Omental fat pad (tissue), 3 donors: ENCODE measurements at regions not wholly inside any gene's neighbourhood (a gene's known extent, or its start where the extent isn't known, plus 50 kb on each side); places are given as distances from the start of the nearest gene placed in this dataset.
"Not testable (repeated sequence)": the region's sequence is repeated elsewhere in the genome, so short reads cannot be mapped to it uniquely, and the experiment has no call there.

Experiments used
- ATAC-seq: fragments of 150-250 bp; one replicate; pipeline ENCODE4 v1.9.1; 2016; ENCODE audit warnings: mild to moderate bottlenecking, moderate library complexity; ENCODE audit not compliant: low FRiP score
- DNase-seq: peaks from one replicate; pipeline ENCODE4 v3.0.0-alpha.2; 2019; ENCODE audit warnings: low spot score
- TF ChIP-seq, protein P1 (sequence below), 3 donors: fragments of 450-650 bp; IDR thresholded peaks; one replicate each; pipeline ENCODE4 v1.5.1; 2016 to 2017; ENCODE audit warnings: antibody characterized with exemption in 3 of 3, mild to moderate bottlenecking in 3 of 3, moderate library complexity in 2 of 3

DNA sequence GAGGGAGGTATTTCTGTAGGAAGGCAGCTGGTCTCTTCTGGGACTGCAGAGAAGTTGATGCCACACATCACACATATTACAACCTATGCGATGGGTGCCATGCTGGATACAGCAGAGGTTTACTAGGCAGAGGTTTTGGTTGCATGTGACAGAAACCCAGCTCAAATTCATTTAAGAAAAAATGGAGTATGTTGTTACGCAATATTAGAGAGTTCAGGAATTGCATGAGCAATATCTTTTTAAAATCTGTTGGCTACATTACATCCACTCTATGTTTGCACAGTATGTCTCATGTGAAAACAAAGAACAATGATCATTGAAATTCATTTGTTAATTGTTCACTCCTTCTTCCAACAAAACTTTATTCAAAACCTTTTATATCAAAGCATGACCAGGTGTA lies 425.2 kb downstream of the RWDD3 start:
- DNase-seq (no peak), ATAC-seq (no peak)
- TF ChIP-seq, protein P1, sequence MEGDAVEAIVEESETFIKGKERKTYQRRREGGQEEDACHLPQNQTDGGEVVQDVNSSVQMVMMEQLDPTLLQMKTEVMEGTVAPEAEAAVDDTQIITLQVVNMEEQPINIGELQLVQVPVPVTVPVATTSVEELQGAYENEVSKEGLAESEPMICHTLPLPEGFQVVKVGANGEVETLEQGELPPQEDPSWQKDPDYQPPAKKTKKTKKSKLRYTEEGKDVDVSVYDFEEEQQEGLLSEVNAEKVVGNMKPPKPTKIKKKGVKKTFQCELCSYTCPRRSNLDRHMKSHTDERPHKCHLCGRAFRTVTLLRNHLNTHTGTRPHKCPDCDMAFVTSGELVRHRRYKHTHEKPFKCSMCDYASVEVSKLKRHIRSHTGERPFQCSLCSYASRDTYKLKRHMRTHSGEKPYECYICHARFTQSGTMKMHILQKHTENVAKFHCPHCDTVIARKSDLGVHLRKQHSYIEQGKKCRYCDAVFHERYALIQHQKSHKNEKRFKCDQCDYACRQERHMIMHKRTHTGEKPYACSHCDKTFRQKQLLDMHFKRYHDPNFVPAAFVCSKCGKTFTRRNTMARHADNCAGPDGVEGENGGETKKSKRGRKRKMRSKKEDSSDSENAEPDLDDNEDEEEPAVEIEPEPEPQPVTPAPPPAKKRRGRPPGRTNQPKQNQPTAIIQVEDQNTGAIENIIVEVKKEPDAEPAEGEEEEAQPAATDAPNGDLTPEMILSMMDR (IDR thresholded peaks at IDR 0.05), result no peak

GRCh38 chr1:95659588-95659987 lies 425.6 kb downstream of the RWDD3 start:
- TF ChIP-seq, protein P1 (IDR thresholded peaks at IDR 0.05), result no peak
- DNase-seq (no peak), ATAC-seq (no peak)

GRCh38 chr1:95660736-95661135 lies 426.7 kb downstream of the RWDD3 start:
- ATAC-seq (no peak), DNase-seq (no peak)
- TF ChIP-seq, protein P1 (IDR thresholded peaks at IDR 0.05), result no peak

GRCh38 chr1:95663530-95663929 lies 429.5 kb downstream of the RWDD3 start:
- not testable (repeated sequence) for ATAC-seq, DNase-seq

DNA sequence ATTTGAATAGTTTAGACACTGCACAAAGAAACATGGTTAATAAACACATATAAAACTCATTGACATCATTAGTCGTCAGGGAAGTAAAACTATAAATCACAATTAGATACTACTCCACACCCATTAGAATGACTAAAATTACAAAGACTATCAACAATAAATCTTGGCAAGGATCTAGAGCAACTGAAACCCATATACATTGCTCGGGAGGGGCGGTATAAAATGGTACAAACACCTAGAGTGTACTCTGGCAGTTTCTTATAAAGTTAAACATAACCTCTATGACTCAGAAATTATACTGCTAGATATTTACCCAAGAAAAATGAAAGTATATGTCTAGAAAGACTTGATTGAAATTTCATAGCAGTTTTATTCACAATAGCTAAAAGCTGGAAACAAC lies 434.2 kb downstream of the RWDD3 start:
- TF ChIP-seq, protein P1 (IDR thresholded peaks at IDR 0.05), result no peak
- ATAC-seq (no peak), DNase-seq (no peak)

GRCh38 chr1:95669638-95670037 lies 435.6 kb downstream of the RWDD3 start:
- DNase-seq, ATAC-seq: not testable (repeated sequence)

GRCh38 chr1:95671098-95671497 lies 437.1 kb downstream of the RWDD3 start:
- TF ChIP-seq, protein P1 (IDR thresholded peaks at IDR 0.05), result no peak
- DNase-seq, result no peak
- no peak for ATAC-seq

DNA sequence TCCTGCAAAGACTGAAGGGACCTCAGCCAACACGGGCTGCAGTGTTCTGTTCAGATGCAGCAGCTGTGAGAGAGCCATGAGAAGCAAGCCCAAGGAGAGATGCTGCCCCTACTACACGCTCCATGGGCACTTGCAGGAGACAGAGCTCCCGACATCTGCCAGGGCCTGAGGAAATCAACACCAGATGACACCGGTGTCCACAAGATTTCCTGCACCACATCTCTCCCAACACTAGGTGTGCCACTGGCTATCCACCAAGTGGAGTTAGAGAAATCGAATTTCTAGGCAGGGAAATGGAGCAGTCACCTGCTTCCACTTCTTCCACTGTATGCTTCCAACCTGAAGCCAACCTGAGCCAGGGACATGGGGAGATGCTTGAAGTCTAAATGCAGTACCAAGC lies 445.3 kb downstream of the RWDD3 start:
- DNase-seq (no peak), ATAC-seq (no peak)
- TF ChIP-seq, protein P1 (IDR thresholded peaks at IDR 0.05), result no peak
